Nephron (organoid): ENCODE measurements at regions not wholly inside any gene's neighbourhood (a gene's known extent, or its start where the extent isn't known, plus 50 kb on each side); places are given as distances from the start of the nearest gene placed in this dataset.

Experiments used
- H3K27ac Mint-ChIP-seq, 3 experiments: 2 replicates each; pipeline ENCODE4 v1.8.0; 2020; ENCODE audit warnings: mixed read lengths in 3 of 3, mild to moderate bottlenecking in 2 of 3, moderate library complexity in 1 of 3
- H3K27me3 Mint-ChIP-seq: 2 replicates; pipeline ENCODE4 v1.8.0; 2021; ENCODE audit warnings: low read depth, mild to moderate bottlenecking, moderate library complexity, mixed read lengths
- H3K36me3 Mint-ChIP-seq: 2 replicates; pipeline ENCODE4 v1.8.0; 2020; ENCODE audit warnings: low read depth, mixed read lengths
- H3K4me1 Mint-ChIP-seq: 2 replicates; pipeline ENCODE4 v1.8.0; 2020; ENCODE audit warnings: mixed read lengths
- H3K4me3 Mint-ChIP-seq, 3 experiments: 2 replicates each; pipeline ENCODE4 v1.8.0; 2020; ENCODE audit warnings: mild to moderate bottlenecking in 3 of 3, mixed read lengths in 3 of 3, moderate library complexity in 2 of 3
- H3K9me3 Mint-ChIP-seq: 2 replicates; pipeline ENCODE4 v1.8.0; 2020; ENCODE audit warnings: mixed read lengths
- TF ChIP-seq, protein P1 (sequence below), 3 experiments: fragments of 200-600 bp; sonication (generic); IDR thresholded peaks; one replicate each; pipeline ENCODE4 v1.5.0; 2021; ENCODE audit warnings: antibody characterized with exemption in 3 of 3; ENCODE audit not compliant: unreplicated experiment in 3 of 3

DNA sequence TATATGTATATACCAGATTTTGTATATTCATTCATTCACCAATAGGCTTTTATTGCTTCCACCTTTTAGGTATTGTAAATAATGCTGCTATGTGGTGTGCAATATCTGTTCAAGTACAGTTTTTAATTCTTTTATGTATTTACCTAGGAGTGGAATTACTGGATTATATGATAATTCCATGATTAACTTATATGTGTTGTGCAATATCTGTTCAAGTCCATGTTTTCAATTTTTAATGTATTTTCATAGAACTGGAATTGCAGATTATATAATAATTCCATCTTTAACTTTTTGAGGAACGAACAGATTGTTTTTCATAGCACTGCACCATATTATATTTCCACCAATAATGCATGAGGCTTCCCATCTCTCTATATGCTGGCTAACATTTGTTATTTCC lies 50.6 kb upstream of the L3MBTL4 start:
- TF ChIP-seq, protein P1, sequence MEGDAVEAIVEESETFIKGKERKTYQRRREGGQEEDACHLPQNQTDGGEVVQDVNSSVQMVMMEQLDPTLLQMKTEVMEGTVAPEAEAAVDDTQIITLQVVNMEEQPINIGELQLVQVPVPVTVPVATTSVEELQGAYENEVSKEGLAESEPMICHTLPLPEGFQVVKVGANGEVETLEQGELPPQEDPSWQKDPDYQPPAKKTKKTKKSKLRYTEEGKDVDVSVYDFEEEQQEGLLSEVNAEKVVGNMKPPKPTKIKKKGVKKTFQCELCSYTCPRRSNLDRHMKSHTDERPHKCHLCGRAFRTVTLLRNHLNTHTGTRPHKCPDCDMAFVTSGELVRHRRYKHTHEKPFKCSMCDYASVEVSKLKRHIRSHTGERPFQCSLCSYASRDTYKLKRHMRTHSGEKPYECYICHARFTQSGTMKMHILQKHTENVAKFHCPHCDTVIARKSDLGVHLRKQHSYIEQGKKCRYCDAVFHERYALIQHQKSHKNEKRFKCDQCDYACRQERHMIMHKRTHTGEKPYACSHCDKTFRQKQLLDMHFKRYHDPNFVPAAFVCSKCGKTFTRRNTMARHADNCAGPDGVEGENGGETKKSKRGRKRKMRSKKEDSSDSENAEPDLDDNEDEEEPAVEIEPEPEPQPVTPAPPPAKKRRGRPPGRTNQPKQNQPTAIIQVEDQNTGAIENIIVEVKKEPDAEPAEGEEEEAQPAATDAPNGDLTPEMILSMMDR (IDR thresholded peaks at IDR 0.05; ENCODE audit: unreplicated experiment in 3 of 3), result no peak
- H3K27me3 Mint-ChIP-seq, result no peaks in the 10 kb centered on the region
- no peak overlapping the region for H3K4me3 Mint-ChIP-seq
- no peak overlapping the region for H3K27ac Mint-ChIP-seq
- H3K36me3 Mint-ChIP-seq, result no peaks in the 10 kb centered on the region
- H3K9me3 Mint-ChIP-seq, result peaks cover 14% of the 10 kb centered on the region
- H3K4me1 Mint-ChIP-seq, result no peaks in the 10 kb centered on the region

DNA sequence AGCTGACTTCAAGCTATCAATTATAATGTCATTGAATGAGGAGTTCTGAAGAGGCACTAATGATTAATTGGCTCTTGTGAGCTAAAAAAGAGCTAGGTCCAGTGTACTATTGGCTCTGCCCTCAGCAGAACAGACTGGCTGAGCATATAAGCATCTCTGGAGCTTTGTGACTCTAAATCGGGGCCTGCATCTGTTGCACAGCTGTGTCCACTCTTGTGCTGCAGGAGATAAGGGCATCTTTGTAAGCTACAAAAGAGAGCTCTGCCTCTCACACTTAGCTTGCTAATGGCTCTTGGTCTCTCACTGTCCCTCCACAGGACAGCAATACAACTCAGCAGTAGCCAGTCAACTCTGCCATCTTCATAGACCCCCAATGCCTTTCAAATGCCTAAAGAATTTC lies 61.5 kb upstream of the L3MBTL4 start:
- H3K36me3 Mint-ChIP-seq, result no peaks in the 10 kb centered on the region
- peaks cover 7% of the 10 kb centered on the region for H3K9me3 Mint-ChIP-seq
- TF ChIP-seq, protein P1 (IDR thresholded peaks at IDR 0.05; ENCODE audit: unreplicated experiment in 3 of 3), result no peak
- H3K27me3 Mint-ChIP-seq, result no peaks in the 10 kb centered on the region
- H3K4me1 Mint-ChIP-seq, result peaks cover 6% of the 10 kb centered on the region
- no peak overlapping the region for H3K4me3 Mint-ChIP-seq
- no peak overlapping the region for H3K27ac Mint-ChIP-seq

DNA sequence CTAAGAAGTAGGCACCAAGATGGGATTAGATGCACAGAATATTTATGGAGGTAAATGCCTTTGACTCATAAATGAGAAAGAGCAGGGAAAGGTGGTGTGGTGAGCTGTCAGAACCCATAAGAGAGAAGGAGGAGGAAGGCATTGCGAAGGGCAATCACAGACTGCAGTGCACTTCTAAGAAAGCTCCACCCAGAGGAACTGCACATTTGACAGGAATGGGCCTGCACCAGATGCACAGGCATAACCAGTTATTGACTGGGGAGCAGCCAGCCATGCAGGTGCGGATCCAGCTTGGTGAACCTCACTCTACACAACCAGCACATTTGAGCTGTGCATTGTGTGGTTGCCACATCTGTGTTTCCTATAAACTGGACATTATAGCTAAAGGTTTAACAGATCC lies 62.2 kb upstream of the L3MBTL4 start:
- TF ChIP-seq, protein P1 (IDR thresholded peaks at IDR 0.05; ENCODE audit: unreplicated experiment in 3 of 3), result no peak
- no peak overlapping the region for H3K4me3 Mint-ChIP-seq
- peaks cover 6% of the 10 kb centered on the region for H3K4me1 Mint-ChIP-seq
- no peaks in the 10 kb centered on the region for H3K27me3 Mint-ChIP-seq
- H3K27ac Mint-ChIP-seq, result no peak overlapping the region
- no peaks in the 10 kb centered on the region for H3K9me3 Mint-ChIP-seq
- H3K36me3 Mint-ChIP-seq, result no peaks in the 10 kb centered on the region

DNA sequence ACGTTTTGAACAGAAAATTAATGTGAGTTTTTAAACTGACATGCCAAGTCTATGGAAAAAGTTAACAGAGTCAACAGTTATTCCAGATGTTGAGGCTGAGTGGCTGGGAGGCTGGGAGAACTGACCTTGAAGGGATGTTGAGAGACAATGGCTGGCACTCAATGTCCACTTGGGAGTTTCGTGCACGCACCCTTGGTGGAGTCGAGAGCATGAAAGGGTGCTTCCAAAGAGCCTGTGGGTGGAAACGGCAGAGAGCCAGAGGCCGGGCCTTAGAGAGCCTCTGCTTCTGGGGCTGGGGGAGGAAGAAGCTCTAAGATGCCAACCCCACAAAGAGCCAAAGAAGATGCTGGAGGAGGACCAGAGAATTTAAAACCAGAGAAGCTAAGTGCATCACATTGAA lies 63.4 kb upstream of the L3MBTL4 start:
- Mint-ChIP-seq H3K9me3 (no peaks in the 10 kb centered on the region), H3K4me3 (no peak overlapping the region), H3K27me3 (peaks cover 5% of the 10 kb centered on the region), H3K4me1 (peaks cover 6% of the 10 kb centered on the region), H3K36me3 (no peaks in the 10 kb centered on the region), H3K27ac (no peak overlapping the region)
- TF ChIP-seq, protein P1 (IDR thresholded peaks at IDR 0.05; ENCODE audit: unreplicated experiment in 3 of 3), result no peak

DNA sequence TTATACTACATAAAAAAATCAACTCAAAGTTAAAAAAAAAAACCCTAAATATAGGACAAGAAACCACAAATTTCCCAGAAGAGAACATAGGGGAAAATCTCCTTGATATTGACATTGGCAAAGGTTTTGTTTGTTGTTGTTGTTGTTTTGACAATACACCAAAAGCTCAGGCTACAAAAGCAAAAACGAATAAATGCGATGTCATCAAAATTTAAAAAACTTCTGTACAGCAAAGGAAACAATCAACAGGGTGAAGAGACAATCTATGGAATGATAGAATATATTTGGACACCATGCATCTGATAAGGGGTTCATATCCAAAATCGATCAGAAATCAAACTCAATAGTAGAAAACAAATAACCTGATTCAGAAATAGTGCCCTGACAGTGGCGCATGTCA lies 65.0 kb upstream of the L3MBTL4 start:
- H3K4me3 Mint-ChIP-seq, result no peak overlapping the region
- TF ChIP-seq, protein P1 (IDR thresholded peaks at IDR 0.05; ENCODE audit: unreplicated experiment in 3 of 3), result no peak
- peaks cover 5% of the 10 kb centered on the region for H3K27me3 Mint-ChIP-seq
- no peaks in the 10 kb centered on the region for H3K9me3 Mint-ChIP-seq
- H3K27ac Mint-ChIP-seq, result no peak overlapping the region
- H3K4me1 Mint-ChIP-seq, result peaks cover 6% of the 10 kb centered on the region
- H3K36me3 Mint-ChIP-seq, result no peaks in the 10 kb centered on the region

DNA sequence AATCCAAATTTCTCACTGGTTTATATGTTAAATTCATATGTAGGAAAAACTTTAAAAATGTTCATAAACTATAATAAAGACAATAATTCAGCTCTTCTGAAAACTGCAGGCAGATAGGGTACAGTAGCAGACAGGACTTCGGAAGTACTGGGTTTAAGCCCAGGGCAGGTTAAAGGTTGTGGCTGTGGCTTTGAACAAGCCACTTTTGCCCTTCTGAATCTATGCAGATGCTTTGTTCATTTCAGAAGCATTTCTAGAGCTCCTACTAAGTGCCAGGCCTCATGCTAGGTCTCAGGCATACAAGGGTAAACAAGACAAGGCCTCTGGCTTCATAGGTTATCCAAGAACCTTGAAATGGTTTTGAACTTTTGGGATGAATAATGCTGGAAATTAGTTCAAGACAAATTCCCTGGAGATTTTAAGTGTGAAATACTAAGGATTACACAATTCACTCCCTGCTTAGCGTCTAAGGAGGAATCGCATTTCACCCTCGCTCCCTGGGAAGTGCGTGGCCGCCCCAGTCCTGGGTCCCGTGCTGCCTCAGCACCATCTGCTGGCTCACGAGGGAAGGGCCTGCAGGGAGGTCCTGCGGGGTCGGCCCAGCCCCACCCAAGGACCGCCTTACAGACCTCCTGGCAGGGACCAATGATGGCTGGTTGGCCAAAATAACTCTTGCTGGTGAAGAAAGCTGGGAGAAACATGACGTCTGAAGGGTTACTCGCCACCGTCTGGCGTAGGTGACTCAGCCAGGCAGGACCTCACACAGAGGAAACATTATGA lies 67.7 kb upstream of the L3MBTL4 start:
- Mint-ChIP-seq H3K4me1 (peaks cover 6% of the 10 kb centered on the region), H3K9me3 (no peaks in the 10 kb centered on the region), H3K4me3 (no peak overlapping the region), H3K27me3 (peaks cover 11% of the 10 kb centered on the region), H3K27ac (no peak overlapping the region), H3K36me3 (no peaks in the 10 kb centered on the region)
- TF ChIP-seq, protein P1 (IDR thresholded peaks at IDR 0.05; ENCODE audit: unreplicated experiment in 3 of 3), result peak; percentile 73 to 82 (median 82)
